Stimulated activated CD4-positive, alpha-beta T cell treated with anti-CD3 and anti-CD28 coated beads, Interleukin-4, amount 100 ng/mL, for 4 hours (primary cell): ENCODE measurements at regions not wholly inside any gene's neighbourhood (a gene's known extent, or its start where the extent isn't known, plus 50 kb on each side); places are given as distances from the start of the nearest gene placed in this dataset.

ENCODE experiments used
- DNase-seq, 2 experiments: peaks; one replicate each; pipeline ENCODE4 v3.0.0-alpha.2; 2020

GRCh38 chr11:29959488-29959887, 57.3 kb downstream of the KCNA4 start:
- DNase-seq: no peak

DNA sequence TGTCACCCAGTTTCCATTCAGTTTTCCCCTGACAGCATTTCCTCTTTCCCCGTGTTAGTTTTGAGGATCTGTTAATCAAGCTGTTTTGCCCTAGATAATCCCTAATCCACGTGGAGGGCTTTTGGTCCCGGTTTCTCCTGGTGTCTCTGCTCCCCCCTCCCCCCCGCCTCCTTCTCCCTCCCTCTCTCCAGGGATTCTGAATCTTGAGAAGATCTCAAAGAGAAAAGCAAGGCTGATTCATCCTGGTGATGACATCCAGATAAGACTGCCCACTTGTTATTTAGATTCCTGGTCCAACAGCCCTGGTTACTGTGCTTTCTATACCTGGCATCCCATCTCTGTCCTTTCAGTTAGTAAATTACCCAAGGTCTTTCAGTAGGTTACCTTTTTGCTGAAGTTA, 59.4 kb downstream of the KCNA4 start:
- no peak for DNase-seq

- no peak for DNase-seq
Observed at GRCh38 chr11:29956076-29956556, 60.7 kb downstream of the KCNA4 start.

GRCh38 chr11:29943347-29943746, 73.5 kb downstream of the KCNA4 start:
- DNase-seq: no peak

GRCh38 chr11:29937526-29937925, 79.3 kb downstream of the KCNA4 start:
- no peak for DNase-seq

GRCh38 chr11:29934115-29934638, 82.7 kb downstream of the KCNA4 start:
- no peak for DNase-seq

GRCh38 chr11:29916040-29916439, 100.8 kb downstream of the KCNA4 start:
- DNase-seq: no peak

GRCh38 chr11:29914203-29914930, 102.5 kb downstream of the KCNA4 start:
- no peak for DNase-seq

DNA sequence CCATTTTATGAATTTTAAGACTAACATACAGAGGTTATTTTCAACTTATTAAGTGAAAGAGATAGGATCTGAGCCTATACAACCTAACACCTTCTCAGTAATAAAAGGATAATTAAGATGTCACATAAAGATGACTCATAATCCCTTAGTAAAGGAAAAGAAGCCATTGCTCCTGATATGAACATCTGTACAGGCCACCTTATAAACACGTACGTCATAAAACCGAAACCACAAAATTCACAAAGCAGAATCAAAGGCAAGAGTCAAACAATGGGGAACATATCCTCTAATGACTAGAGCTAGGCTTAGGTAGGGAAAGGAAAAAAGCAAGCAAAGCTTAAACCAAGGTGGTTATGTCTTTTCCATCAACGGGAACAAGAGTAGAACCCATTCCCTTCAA, 103.5 kb downstream of the KCNA4 start:
- no peak for DNase-seq

DNA sequence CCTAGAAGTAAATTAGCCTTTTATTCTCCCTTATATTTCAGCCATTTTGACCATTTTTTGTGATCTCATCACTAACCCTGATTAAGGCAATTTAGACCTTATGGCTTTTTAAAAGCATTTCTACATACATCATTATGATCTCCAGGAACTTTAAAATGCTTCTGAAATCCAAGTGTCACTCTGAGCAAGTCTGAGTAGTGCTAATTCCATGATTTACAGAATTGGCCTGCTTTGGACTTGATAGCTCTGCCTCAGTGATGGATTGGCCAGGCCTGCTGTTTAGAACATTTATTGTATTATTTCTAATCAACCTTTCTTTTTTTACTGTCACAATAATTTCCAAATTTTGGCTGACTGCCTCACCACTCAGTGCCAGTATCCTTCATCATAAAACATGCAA, 116.4 kb downstream of the KCNA4 start:
- no peak for DNase-seq

- no peak for DNase-seq
Observed at GRCh38 chr11:29879560-29879959, 137.3 kb downstream of the KCNA4 start.

DNA sequence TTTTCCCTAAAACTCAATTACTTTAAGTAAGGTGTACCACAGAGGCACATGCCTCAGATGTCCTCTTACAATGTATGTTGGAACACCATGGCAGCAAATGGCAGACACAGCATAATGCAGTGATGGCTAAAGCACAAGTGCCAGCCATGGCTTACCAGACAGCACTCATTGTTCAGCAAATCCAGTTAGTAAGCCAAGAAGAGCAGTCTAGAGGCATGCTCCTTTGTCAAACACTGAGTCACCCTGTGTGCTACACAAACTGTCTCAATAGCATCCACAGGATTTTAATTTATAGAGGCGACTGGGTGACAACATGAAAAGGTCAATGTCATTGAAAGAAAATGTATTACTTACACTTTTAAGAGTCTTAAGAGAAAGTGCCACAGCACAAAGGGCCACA, 140.6 kb downstream of the KCNA4 start:
- no peak for DNase-seq

GRCh38 chr11:29847219-29847618, 169.6 kb downstream of the KCNA4 start:
- DNase-seq: no peak

DNA sequence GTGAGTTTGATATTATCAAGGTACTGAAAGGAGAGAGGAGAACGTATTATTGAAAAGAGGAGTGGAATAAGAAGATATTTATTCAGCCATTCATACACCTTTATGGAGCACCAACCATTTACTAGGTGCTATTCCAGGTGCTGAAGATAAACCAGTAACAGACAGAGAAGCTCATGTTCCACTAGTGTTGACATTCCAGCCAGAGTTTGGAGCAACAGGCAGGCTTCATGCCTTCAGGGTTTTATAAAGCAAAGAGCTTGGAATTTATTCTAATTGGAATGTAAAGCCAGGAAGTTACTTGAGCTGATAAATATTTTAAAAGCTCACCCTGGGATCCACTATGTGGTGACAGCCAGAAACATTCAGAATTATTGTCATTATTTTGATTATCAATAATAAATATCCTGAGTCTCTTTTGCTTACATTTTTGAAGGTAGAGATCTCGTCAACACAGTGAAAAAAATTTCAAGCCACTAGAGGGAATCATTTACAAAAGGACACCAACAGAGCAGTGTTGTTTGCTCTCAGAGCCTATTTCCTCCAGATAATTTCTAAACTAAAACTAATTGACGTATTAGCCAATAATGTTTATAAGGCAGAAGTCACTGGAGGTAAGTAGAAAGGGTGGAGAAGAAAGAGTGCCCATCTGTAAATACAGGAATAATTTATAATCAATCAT, 172.0 kb downstream of the KCNA4 start:
- DNase-seq: no peak

- DNase-seq: no peak
Observed at GRCh38 chr11:29844031-29844430, 172.8 kb downstream of the KCNA4 start.

DNA sequence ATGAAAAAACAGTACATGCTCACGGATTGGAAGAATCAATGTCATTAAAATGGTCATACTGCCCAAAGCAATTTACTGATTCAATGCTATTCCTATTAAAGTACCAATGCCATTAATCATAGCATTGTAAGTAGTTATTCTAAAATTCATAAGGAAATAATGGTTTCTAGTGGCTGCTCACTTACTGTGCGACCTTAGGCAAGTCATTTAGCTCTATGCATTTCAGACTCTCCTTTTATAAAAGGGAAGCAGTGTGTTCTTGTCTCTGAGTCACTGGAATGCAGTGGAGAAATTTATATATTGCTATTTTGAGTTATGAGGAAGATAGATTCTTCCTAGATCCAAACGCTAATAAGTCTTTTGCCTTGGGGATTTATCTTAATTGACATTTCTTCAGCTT, 174.8 kb downstream of the KCNA4 start:
- no peak for DNase-seq

GRCh38 chr11:29826878-29827277, 190.0 kb downstream of the KCNA4 start:
- no peak for DNase-seq

DNA sequence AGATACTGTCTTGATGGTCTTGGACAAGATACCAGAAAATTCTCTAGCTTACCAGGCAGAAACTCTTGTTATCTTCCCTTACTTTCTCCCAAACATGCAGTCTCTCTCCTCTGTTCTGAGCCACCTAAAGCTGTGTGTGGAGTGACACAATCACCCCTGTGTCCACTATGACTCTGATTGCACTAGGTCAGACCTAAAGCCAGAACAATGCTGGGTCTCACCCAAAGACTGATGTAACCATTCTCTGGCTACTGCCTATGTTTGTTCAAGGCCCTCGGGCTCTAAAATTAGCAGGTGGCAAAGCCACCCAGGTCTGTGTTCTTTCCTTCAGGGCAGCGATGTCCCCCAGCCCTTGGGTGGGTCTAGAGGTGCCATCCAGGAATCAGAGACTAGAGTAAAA, 200.5 kb downstream of the KCNA4 start:
- no peak for DNase-seq

DNA sequence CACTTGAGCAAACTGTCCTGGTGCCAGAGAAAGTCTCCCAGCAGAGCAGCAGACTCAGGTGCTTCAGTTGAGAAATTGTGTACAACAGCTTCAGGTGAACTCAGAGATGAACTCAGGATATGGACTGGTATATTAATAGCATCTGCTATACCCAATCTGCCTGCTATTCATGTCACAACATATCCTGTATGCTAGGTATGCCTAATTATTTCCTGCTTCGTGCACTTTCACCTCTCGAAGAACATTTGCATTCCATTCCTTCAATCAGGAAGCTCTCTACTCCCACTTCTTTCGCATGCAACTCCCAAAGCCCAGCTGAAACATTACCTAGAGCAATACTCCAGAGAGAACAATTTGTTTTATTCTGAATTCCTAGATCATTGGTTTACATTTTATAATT, 207.7 kb downstream of the KCNA4 start:
- no peak for DNase-seq

- no peak for DNase-seq
Observed at GRCh38 chr11:29802522-29802921, 214.3 kb downstream of the KCNA4 start.

GRCh38 chr11:29801561-29801960, 215.3 kb downstream of the KCNA4 start:
- DNase-seq: no peak

- no peak for DNase-seq
Observed at GRCh38 chr11:29786092-29786491, 230.7 kb downstream of the KCNA4 start.

DNA sequence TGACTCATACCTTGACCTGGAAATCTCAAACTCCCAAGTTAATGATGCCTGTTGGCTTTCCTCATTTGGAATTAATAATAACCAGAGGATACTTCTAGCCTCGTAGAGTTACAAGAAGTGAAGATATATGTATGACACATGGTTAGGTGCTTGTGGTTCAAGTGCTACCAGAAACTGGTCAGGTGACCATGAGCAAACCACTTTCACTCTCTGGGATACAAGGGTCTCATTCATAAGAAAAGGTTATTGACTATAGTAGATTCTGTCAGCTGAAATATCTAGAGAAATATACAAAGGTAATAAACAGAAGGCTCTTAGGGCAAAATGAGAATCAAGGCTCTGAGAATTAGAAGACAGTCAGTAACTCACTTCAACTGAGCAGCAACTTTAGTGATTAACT, 233.3 kb downstream of the KCNA4 start:
- DNase-seq: no peak

- DNase-seq: no peak
Observed at GRCh38 chr11:29782447-29782846, 234.4 kb downstream of the KCNA4 start.
